Naive thymus-derived CD8-positive, alpha-beta T cell (primary cell): ENCODE measurements at regions not wholly inside any gene's neighbourhood (a gene's known extent, or its start where the extent isn't known, plus 50 kb on each side); places are given as distances from the start of the nearest gene placed in this dataset.

Source experiments
- ATAC-seq, 2 donors: fragments of 150-1000 bp; cut with Tn5 transposase in 1 of 2; sonication (Bioruptor Pico), chemical (Tn5 transposase) in 1 of 2; 1 replicate in 1 of 2; 2 replicates in 1 of 2; pipeline ENCODE4 v1.10.0; 2021; ENCODE audit warnings: mild to moderate bottlenecking in 2 of 2, moderate library complexity in 2 of 2
- POLR2A ChIA-PET: fragments of 350-600 bp; sonication (Branson Sonifier 250); formaldehyde crosslinking; loops from one replicate; lab custom pipeline; 2021; ENCODE audit warnings: antibody characterized with exemption; lab: Charles Lee
- DNase-seq, 10 donors: peaks; one replicate each; pipeline versions ENCODE4 v3.0.0 to v3.0.0-alpha.2; 2020 to 2022
- H3K27ac Mint-ChIP-seq, 10 donors: one replicate each; pipeline ENCODE4 v1.8.0; 2020 to 2022; ENCODE audit warnings: mild to moderate bottlenecking in 10 of 10, mixed read lengths in 10 of 10, moderate library complexity in 4 of 10, inconsistent platforms in 1 of 10
- H3K27me3 Mint-ChIP-seq, 5 donors: one replicate each; pipeline ENCODE4 v1.8.0; 2021 to 2022; ENCODE audit warnings: mixed read lengths in 5 of 5
- H3K36me3 Mint-ChIP-seq, 3 donors: one replicate each; pipeline ENCODE4 v1.8.0; 2020 to 2022; ENCODE audit warnings: mixed read lengths in 3 of 3, mild to moderate bottlenecking in 2 of 3, inconsistent platforms in 1 of 3
- H3K4me1 Mint-ChIP-seq, 4 donors: one replicate each; pipeline ENCODE4 v1.8.0; 2021 to 2022; ENCODE audit warnings: mixed read lengths in 4 of 4
- H3K4me3 Mint-ChIP-seq, 10 donors: one replicate each; pipeline ENCODE4 v1.8.0; 2020 to 2022; ENCODE audit warnings: mild to moderate bottlenecking in 10 of 10, mixed read lengths in 10 of 10, moderate library complexity in 6 of 10, inconsistent platforms in 1 of 10
- H3K9me3 Mint-ChIP-seq, 9 donors: one replicate each; pipeline ENCODE4 v1.8.0; 2020 to 2022; ENCODE audit warnings: mixed read lengths in 9 of 9, mild to moderate bottlenecking in 3 of 9, inconsistent platforms in 1 of 9, moderate library complexity in 1 of 9

DNA sequence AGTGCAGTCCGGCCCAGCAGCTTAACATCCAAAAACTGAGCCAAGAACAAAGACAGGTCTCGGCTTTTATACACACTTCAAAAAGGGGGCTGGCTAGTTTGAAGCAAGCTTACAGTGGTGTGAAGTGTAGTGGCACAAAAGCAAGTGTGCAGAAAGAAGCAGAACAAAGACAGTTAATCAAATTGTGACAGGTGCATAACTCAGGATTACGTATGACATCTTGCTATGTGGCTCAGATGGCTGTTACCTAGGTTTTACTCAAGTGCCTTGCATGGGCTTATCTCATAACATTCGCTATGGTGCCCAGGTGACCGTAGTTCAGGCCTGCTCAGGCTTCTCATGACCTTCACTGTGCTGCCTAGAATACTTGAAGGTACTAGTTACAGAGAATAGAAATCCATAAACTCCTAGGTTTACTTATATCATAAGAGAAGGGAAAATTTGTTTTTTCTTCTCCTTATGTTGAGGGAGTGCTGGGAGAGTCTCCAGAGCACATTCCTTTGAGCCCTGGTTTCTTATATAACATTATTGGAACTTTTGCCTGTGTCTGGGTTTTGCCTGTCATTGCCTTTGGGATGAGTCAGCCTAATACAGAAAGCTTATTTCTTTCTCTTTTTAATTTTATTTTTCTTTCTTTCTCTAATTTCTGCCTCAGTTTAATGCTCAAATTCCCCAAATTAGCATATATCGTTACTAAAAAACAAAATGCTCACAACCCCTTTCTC, 1629.1 kb upstream of the PCDH20 start:
- Mint-ChIP-seq H3K27me3 (no peaks in the 10 kb centered on the region), H3K36me3 (no peaks in the 10 kb centered on the region), H3K9me3 (peaks cover 0 to 25% (median 2%) of the 10 kb centered on the region in 9 donors), H3K4me3 (no peak overlapping the region), H3K27ac (no peak overlapping the region), H3K4me1 (no peaks in the 10 kb centered on the region)
- POLR2A ChIA-PET: no interaction called here
- DNase-seq (no peak), ATAC-seq (no peak)

DNA sequence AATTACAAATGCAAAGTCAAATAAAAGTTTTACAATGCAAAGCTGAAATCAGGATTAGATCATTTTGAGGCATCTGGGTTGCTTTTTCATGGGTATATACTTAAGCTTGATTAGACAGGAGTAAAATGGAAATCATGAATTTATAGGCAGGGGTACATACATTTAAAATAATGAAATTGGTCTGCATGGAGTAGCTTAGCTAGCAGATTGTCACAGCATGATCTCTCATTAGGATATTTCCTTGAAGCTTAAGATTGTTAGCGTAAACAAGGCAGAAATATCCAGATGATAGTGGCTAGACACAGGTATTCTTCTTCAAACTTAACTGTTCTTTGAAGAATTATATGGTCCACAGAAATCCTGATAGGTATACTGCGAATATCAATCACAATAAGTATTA, 1627.0 kb upstream of the PCDH20 start:
- H3K4me1 Mint-ChIP-seq: no peaks in the 10 kb centered on the region
- POLR2A ChIA-PET: no interaction called here
- H3K27ac Mint-ChIP-seq: no peak overlapping the region
- DNase-seq (no peak), ATAC-seq (no peak)
- no peak overlapping the region for H3K4me3 Mint-ChIP-seq
- no peaks in the 10 kb centered on the region for H3K27me3 Mint-ChIP-seq
- no peaks in the 10 kb centered on the region for H3K36me3 Mint-ChIP-seq
- H3K9me3 Mint-ChIP-seq: peaks cover 0 to 33% (median 4%) of the 10 kb centered on the region in 9 donors

DNA sequence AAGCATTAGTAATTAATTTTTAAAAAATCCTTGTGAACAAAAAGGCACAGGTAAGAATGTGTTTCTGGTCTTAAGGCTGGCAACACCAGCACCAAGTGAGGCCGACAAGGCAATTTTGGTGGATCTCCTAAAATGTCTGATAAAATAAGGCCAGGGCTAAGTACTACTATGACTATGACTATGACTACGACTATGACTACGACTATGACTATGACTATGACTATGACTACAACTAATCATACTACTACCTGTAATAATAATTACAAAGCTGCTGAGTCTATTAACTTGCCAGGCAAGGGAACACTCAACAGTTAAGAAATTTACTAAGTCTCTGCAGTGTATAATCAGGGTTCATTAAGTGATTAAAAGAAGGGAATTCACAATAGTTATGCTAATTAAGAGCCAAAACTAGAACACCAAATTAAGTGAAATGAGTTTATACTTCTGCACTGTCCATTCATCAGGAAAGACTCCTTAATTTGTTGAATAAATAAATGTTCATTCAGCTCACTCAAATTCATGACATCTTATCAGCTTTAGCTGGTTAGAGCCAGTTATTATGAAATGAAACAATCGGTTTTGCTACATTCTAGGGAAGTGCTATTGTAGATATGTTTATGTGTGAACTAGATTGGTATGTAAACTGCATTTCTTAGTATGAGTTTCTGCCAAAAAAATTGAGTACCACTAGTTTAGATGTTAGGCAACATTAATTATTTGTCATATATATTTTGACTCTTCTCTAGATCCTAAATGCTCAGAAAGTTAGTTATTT, 1626.2 kb upstream of the PCDH20 start:
- Mint-ChIP-seq H3K36me3 (no peaks in the 10 kb centered on the region), H3K27ac (no peak overlapping the region), H3K4me1 (no peaks in the 10 kb centered on the region), H3K9me3 (peaks cover 0 to 38% (median 4%) of the 10 kb centered on the region in 9 donors), H3K27me3 (no peaks in the 10 kb centered on the region), H3K4me3 (no peak overlapping the region)
- no peak for ATAC-seq
- POLR2A ChIA-PET: no interaction called here
- no peak for DNase-seq

DNA sequence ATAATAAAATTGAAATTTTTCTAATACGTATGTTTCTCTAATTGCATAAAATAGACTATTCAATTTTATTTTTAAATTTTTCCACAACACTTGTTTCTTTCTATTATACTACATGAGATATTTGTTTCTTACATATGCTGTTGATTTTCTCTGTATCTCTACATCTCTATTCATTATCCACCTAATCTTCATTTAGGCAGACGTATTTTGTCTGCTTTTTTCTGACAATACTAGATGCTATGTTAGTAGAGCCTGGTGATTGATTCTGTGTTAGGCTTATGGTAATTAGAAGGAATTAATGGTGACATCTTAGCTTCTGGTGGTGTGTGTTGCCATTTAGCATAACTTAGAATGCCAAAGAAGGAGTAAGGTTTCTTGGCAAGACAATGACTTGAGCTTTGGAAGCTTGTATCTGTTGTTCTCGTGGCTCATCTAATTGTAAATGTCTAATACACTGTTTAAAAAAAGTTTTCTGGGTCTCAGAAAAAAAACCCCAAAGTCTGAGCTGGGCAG, 1610.7 kb upstream of the PCDH20 start:
- POLR2A ChIA-PET: no interaction called here

DNA sequence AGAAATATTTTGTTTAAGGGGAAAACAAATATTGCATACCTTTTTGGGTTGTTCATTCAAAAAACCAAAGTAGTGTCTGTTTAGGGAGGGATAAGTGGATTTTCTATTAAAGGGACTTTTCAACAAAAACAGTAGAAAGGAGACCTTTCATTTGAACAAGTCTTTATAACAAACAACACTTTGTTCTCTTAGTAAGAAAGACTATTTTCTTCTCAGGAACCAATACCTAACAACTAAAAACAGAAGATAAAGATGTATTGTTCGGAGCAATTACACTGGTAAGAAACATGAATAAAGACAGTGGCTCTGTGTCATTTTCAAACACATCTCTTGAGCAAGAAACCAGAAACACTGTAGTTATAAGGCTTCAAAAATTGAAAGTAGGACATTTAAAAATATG, 1610.1 kb upstream of the PCDH20 start:
- H3K4me1 Mint-ChIP-seq: no peaks in the 10 kb centered on the region

More for the DNA sequence above, 1610.7 kb upstream of the PCDH20 start:
- Mint-ChIP-seq H3K36me3 (no peaks in the 10 kb centered on the region), H3K4me3 (no peak overlapping the region), H3K4me1 (no peaks in the 10 kb centered on the region), H3K27ac (no peak overlapping the region), H3K27me3 (no peaks in the 10 kb centered on the region), H3K9me3 (peaks cover 0 to 23% (median 6%) of the 10 kb centered on the region in 9 donors)
- DNase-seq (no peak), ATAC-seq (no peak)

DNA sequence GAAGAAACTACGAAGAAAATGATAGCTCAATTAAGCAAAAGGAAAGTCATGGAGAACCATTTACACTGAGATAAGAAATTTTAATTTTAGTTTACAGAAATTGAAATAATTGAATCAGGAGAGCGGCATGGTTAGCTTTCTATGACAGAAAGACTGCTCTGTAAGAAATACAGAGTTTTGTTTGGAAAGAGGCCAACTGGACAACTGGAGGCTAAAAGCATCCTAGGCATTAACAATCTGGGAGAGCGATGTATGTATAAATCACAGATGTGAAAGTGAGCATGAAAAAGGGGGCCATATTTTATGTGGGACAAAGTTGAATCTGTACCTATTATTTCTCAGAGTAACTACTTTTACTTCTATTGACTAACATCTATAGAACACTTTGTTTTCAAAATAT, 1608.8 kb upstream of the PCDH20 start:
- H3K9me3 Mint-ChIP-seq: peaks cover 0 to 17% (median 5%) of the 10 kb centered on the region in 9 donors
- H3K27ac Mint-ChIP-seq: no peak overlapping the region
- no peaks in the 10 kb centered on the region for H3K4me1 Mint-ChIP-seq
- H3K4me3 Mint-ChIP-seq: no peak overlapping the region
- H3K27me3 Mint-ChIP-seq: no peaks in the 10 kb centered on the region
- POLR2A ChIA-PET: no interaction called here
- DNase-seq (no peak), ATAC-seq (no peak)
- H3K36me3 Mint-ChIP-seq: no peaks in the 10 kb centered on the region

More for the DNA sequence above, 1610.1 kb upstream of the PCDH20 start:
- Mint-ChIP-seq H3K9me3 (peaks cover 0 to 23% (median 6%) of the 10 kb centered on the region in 9 donors), H3K27ac (no peak overlapping the region), H3K4me3 (no peak overlapping the region), H3K36me3 (no peaks in the 10 kb centered on the region), H3K27me3 (no peaks in the 10 kb centered on the region)
- ATAC-seq (no peak), DNase-seq (no peak)
- POLR2A ChIA-PET: no interaction called here

DNA sequence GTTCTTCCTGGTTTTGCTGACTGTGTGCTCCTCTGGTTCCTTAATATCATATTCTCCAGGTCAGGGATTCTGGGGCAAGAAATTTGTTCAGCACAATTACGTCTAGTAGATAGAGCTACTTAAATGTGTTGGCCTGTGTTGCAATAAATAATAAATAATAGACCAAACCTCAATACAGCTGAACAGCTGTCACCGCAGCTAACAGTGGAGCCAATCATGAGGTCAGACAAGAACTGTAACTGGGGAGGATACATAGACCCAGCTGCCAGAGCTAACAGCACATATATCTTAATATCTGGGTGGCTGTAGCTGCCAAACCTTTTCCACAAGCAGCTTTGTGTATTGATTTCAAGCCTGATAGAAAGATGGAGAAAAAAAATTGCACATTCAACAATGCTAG, 1596.3 kb upstream of the PCDH20 start:
- Mint-ChIP-seq H3K9me3 (peaks cover 11 to 35% (median 27%) of the 10 kb centered on the region in 9 donors), H3K36me3 (peaks cover 0 to 17% (median 0%) of the 10 kb centered on the region in 3 donors), H3K27me3 (no peaks in the 10 kb centered on the region), H3K27ac (no peak overlapping the region), H3K4me1 (no peaks in the 10 kb centered on the region), H3K4me3 (no peak overlapping the region)
- POLR2A ChIA-PET: no interaction called here
- ATAC-seq: no peak
- no peak for DNase-seq

DNA sequence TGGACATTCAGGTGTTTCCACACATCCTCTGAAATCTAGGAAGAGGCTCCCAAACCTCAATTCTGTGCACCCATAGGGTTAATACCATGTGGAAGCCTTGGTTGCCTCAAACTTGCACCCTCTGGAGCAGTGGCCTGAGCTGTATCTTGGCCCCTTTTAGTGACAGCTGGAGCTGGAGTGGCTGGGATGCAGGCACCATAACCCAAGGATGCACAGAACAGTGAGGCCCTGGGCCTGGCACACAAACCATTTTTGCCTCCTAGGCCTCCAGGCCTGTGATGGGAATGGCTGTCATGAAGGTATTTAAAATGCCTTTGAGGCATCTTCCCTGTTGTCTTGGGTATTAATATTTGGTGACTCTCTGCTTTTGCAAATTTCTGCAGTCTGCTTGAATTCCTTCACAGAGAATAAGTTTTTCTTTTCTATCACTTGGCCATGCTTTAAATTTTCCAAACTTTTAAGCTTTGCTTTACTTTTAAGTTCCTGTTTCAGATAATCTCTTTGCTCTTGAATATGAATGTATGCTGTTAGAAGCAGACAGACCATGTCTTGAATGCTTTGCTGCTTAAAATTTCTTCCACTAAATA, 1594.5 kb upstream of the PCDH20 start:
- peaks cover 0 to 17% (median 0%) of the 10 kb centered on the region in 3 donors for H3K36me3 Mint-ChIP-seq
- POLR2A ChIA-PET: no interaction called here
- DNase-seq (no peak), ATAC-seq (no peak)
- peaks cover 14 to 49% (median 24%) of the 10 kb centered on the region in 9 donors for H3K9me3 Mint-ChIP-seq
- H3K4me1 Mint-ChIP-seq: no peaks in the 10 kb centered on the region
- no peak overlapping the region for H3K27ac Mint-ChIP-seq
- H3K4me3 Mint-ChIP-seq: no peak overlapping the region
- H3K27me3 Mint-ChIP-seq: no peaks in the 10 kb centered on the region

DNA sequence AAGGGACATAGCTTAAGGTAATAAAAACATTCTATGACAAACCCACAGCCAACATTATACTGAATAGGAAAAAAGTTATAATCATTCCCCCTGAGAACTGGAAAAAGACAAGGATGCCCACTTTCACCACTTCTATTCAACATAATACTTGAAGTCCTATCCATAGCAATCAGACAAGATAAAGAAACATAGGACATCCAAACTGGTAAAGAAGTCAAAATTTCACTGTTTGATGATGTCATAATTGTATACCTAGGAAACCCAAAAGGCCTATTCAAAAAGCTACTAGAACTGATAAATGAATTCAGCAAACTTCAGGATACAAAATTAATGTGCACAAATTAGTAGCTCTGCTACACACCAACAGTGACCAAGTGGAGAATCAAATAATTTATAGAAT, 1590.0 kb upstream of the PCDH20 start:
- no peak overlapping the region for H3K4me3 Mint-ChIP-seq
- no peaks in the 10 kb centered on the region for H3K27me3 Mint-ChIP-seq
- no peak overlapping the region for H3K27ac Mint-ChIP-seq
- ATAC-seq (no peak), DNase-seq (no peak)
- H3K4me1 Mint-ChIP-seq: no peaks in the 10 kb centered on the region
- peaks cover 0 to 14% (median 0%) of the 10 kb centered on the region in 3 donors for H3K36me3 Mint-ChIP-seq
- peaks cover 17 to 56% (median 29%) of the 10 kb centered on the region in 9 donors for H3K9me3 Mint-ChIP-seq
- POLR2A ChIA-PET: no interaction called here

DNA sequence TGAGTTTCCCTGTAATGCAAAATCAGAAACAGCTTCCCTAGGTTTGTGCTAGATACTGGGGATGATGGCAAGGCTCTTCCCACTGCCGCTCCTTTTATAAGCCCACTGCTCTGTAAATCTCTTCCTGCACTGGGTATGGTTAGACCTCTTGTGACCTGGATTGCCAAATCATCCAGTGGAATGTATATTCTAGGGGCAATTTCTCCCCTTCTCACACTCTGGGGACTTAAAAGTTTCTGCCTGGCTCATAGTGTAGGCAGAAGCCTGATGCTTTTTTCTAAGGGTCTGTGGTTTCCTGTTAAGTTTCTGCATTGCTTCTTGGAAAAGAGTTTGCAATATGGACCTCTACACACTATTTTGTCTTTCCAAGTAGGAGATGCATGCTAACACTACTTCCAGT, 1582.0 kb upstream of the PCDH20 start:
- POLR2A ChIA-PET: no interaction called here
- Mint-ChIP-seq H3K27ac (no peak overlapping the region), H3K36me3 (no peaks in the 10 kb centered on the region), H3K4me1 (peaks cover 0 to 10% (median 0%) of the 10 kb centered on the region in 4 donors), H3K27me3 (no peaks in the 10 kb centered on the region), H3K9me3 (peaks cover 0 to 18% (median 6%) of the 10 kb centered on the region in 9 donors), H3K4me3 (no peak overlapping the region)
- DNase-seq: no peak
- no peak for ATAC-seq

DNA sequence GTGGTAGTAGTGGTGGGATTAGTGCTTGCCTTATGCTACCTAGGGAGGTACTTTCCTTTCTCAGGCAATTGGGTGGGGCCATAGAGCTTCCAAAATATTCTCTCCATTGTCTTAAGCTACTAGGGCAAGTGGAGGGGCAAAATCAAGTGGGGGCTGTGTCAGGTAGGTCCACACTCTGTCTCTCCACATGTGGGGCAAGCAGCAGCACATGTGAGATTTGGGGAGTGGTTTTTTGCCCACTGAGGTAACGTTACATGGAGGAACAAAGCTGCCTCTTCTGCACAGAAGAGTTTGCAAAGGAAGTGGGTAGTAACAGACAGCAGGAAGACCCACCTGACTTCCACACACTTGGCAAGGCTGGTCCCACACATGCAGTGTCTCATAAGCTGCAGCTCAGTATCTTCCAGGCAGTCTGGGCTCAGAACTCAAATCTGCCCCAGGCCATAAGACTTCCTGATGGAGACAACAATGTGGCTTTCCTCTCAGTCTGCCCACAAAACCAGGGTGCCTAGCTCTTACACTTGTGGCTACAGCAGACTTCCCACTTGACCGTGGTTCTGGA, 1581.5 kb upstream of the PCDH20 start:
- no peak overlapping the region for H3K27ac Mint-ChIP-seq
- no peaks in the 10 kb centered on the region for H3K36me3 Mint-ChIP-seq
- ATAC-seq: no peak
- POLR2A ChIA-PET: no interaction called here
- no peak for DNase-seq
- H3K4me3 Mint-ChIP-seq: peak overlapping the region in 1 of 10 donors; percentile 38
- H3K4me1 Mint-ChIP-seq: peaks cover 0 to 10% (median 0%) of the 10 kb centered on the region in 4 donors
- peaks cover 0 to 15% (median 5%) of the 10 kb centered on the region in 9 donors for H3K9me3 Mint-ChIP-seq
- no peaks in the 10 kb centered on the region for H3K27me3 Mint-ChIP-seq

DNA sequence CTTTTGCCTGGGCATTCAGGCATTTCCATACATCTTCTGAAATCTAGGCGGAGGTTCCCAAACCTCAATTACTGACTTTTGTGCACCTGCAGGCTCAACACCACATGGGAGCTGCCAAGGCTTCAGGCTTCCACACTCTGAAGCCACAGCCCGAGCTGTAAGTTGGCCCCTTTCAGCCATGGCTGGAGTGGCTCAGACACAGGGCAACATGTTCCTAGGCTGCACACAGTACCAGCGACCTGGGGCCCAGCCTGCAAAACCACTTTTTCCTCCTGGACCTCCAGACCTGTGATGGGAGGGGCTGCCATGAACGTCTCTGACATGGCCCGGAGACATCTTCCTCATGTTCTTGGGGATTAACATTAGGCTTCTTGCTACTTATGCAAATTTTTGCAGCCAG, 1558.2 kb upstream of the PCDH20 start:
- no peak for DNase-seq
- ATAC-seq: no peak
- H3K4me1 Mint-ChIP-seq: no peaks in the 10 kb centered on the region
- no peak overlapping the region for H3K27ac Mint-ChIP-seq
- POLR2A ChIA-PET: no interaction called here
- H3K27me3 Mint-ChIP-seq: no peaks in the 10 kb centered on the region
- H3K4me3 Mint-ChIP-seq: no peak overlapping the region
- H3K9me3 Mint-ChIP-seq: peaks cover 0 to 34% (median 6%) of the 10 kb centered on the region in 9 donors
- H3K36me3 Mint-ChIP-seq: no peaks in the 10 kb centered on the region

DNA sequence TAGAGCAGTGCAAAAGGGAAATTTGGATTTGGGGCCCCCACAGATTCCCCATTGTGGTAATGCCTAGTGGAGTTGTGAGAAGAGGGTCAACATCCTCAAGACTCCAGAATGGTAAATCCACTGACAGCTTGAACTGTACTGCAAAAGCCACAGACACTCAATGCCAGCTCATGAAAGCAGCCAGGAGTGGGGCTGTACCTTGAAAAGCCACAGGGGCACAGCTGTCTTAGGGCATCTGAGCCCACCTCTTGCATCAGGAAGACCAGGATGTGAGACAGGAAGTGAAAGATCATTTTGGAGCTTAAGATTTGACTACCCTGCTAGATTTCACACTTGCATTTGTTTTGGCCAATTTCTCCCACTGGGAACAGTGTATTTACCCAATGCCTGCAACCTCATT, 1548.9 kb upstream of the PCDH20 start:
- Mint-ChIP-seq H3K27me3 (no peaks in the 10 kb centered on the region), H3K4me3 (no peak overlapping the region)

More for the DNA sequence above, 1548.9 kb upstream of the PCDH20 start:
- Mint-ChIP-seq H3K36me3 (peaks cover 0 to 12% (median 0%) of the 10 kb centered on the region in 3 donors), H3K9me3 (peaks cover 8 to 33% (median 18%) of the 10 kb centered on the region in 9 donors), H3K27ac (no peak overlapping the region), H3K4me1 (no peaks in the 10 kb centered on the region)
- ATAC-seq: no peak
- POLR2A ChIA-PET: no interaction called here
- peak in 1 of 10 donors; percentile 24 for DNase-seq
